Femur (tissue), 1 donor: ENCODE measurements at regions not wholly inside any gene's neighbourhood (a gene's known extent, or its start where the extent isn't known, plus 50 kb on each side); places are given as distances from the start of the nearest gene placed in this dataset.

ENCODE experiments used
- DNase-seq: peaks from one replicate; pipeline ENCODE4 v3.0.0-alpha.2; 2017

GRCh38 chr1:25103164-25103795, 129.0 kb downstream of the SYF2 start:
- peak; percentile 64 for DNase-seq

DNA sequence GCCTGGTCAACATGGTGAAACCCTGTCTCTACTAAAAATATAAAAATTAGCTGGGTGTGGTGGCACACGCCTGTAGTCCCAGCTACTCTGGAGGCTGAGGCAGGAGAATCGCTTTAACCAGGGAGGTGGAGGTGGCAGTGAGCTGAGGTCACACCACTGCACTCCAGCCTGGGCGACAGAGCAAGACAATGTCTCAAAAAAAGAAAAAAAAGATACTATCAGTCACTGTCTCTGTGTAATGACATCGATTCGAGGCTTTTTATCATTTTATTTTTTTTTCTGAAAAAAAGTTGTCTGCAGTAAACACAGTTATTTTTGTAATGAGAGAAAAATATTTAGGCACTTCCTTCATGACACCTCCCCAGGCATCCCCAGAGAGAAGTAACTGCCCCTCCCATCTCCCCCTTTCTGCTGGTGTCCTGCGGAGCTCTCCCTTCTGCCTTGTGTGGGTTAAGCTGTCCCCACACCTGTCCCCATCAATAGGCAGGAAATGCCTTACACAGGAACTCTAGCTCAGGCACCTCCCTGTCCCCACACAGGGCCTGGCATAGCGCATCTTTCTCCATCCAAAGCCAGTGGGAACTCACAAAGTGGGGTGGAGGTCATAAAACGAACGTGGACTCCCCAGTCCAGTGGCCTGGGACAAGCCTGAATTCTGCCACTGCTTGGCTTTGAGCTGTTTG, 132.0 kb downstream of the SYF2 start:
- no peak for DNase-seq

GRCh38 chr1:25099343-25099951, 132.9 kb downstream of the SYF2 start:
- no peak for DNase-seq

DNA sequence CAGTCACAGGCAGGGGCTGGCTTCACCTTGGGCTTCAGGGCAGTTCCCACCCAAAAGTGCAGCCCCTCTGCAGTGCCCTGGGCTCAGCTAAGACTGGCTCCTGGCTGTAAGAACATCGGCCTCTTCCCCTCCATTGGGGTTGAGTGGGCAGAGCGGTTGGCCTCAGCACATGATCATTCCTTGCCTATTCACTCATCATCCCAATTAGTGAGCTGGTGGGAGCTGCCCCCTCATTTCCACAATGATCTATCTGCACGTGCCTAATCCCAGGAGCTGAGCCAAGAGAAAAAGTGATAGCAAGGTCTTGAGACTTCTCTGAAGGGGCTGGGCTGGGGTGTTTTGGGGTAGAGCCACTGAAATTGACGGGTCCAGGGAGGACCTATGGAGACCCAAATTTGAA, 133.6 kb downstream of the SYF2 start:
- DNase-seq = no peak

GRCh38 chr1:25096307-25097150, 135.8 kb downstream of the SYF2 start:
- no peak for DNase-seq

DNA sequence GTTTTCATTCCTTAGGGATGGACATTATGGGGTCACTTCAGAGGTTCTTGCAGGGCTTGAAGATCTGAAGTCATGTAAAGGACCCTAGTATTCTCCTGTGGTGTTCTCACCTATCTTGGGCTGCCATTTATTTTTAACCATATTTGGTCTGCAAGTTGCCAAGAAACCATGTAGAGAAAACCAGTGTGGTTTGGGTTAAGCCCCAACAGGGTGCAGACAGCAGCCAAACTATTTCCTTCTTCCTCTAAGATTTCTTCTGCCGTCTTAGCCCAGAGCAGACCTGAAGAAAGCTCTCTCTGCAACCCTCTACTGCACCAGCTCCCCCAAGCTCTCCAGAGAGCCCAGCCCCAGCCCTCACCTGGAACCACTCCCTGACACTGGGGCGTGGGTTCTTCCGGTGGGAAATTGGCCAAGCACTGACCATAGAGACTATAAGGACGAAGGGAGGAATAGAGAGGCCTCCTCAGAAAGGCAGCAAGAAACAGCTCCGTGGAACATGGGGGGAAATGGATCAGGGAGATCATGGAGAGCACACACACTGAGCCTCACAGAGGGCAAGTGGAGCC, 136.6 kb downstream of the SYF2 start:
- DNase-seq = no peak

- DNase-seq = no peak
Measured at GRCh38 chr1:25094995-25095394, 137.3 kb downstream of the SYF2 start.

GRCh38 chr1:25094229-25094628, 138.1 kb downstream of the SYF2 start:
- DNase-seq = no peak

DNA sequence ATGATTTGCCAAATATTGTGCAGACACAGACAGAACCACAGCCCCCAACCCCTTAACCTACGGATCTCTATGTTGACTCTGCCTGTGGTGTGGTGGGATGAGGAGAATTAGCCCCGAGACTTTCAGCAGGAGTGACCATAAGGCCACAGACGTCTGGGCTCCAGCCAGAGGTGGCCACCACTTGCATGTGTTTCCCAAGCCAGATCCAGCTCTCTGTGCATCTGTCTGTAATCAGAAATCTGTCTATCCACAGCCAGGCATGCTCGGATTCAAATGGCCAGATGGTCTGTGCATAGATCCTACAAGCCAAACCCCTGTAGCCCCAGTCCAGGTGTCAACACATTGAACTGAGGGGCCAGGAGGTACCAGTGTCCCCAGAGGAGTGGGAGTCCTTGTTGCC, 140.6 kb downstream of the SYF2 start:
- DNase-seq = peak; percentile 57

- DNase-seq = no peak
Measured at GRCh38 chr1:25090707-25091422, 141.4 kb downstream of the SYF2 start.

DNA sequence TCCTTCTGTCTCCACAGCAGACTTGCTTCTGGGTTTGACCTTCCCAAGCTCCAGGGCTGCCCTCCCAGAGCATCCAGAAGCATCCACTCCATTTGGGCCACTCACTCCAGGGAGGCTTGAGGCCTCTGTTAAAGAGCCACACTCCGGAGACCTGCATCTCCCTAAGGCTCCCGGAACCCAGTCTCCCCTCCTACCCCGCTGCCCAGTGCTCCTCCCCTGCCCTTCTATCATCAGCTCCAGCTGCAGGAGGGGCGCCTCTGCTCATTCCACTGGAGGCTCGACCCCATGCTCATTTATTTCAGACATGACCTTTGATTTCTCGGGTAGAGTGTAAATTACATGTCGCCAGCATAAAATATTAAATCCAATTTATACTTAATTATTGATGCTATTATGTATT, 142.5 kb downstream of the SYF2 start:
- DNase-seq = no peak

DNA sequence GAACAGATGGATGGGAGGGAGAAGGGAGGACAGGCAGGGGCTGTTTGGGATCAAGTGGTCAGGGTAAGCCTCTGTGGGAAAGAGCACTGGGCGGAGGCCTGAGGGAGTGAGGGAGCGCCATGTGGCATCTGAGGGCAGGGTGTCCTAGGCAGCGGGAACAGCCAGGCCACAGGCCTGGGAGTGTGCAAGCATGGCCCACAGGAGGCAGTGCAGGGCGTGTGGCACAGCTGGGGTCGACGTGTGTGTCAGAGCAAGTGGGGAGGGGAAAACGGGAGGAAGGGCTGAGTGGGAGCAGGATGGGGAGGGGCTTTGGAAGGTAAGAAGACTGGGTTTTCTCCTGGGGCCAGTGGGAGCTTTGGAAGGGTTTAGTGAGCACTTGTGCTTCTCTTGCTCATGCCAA, 143.4 kb downstream of the SYF2 start:
- no peak for DNase-seq

GRCh38 chr1:25088180-25088701, 144.1 kb downstream of the SYF2 start:
- DNase-seq = no peak

DNA sequence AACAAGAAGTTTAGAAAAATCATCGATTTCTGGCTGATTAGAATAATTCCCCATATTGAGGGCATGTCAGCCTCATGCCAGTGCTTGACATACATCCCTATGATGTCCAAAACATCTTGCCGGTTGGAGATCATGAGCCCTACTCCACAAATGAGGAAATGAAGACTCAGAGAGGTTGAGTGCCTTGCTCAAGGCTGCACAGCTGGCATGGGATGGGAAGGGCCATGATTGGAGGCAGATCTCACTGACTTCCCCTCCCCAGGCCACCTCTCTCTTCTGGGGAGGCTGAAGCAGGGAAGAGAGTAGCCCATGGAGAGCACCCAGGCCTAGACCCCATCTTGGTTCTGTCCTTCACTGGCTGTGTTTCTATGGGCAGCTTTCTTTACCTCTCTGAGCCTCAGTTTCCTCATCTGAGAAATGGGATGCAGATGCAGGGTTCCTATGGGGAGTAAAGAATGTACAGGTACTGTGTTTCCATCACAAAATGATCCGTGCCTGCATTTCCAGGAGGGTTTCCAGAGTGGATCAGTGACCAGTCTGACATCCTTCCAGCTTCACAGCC, 145.7 kb downstream of the SYF2 start:
- DNase-seq = no peak

- DNase-seq = no peak
Measured at GRCh38 chr1:25084407-25084806, 147.9 kb downstream of the SYF2 start.

GRCh38 chr1:25083481-25084345, 148.6 kb downstream of the SYF2 start:
- no peak for DNase-seq

DNA sequence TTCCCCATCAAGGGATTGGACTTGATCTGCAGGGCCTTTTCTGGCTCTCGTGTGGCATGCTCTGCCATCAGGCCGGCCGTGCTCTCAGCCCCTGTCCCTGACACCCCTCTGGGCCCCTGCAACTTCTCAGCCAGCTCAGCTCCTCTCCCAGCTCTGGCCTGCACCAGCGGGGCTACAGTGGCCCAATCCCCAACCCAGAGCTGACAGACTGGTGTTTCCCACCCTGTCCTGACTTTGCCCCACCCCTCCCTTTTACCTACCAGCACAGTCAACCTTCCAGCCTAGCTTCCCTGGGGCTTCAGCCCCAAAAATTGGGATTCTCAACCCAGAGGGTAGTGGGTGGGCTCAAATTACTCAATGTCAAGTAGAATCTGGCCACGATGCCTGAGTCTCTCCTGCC, 149.3 kb downstream of the SYF2 start:
- no peak for DNase-seq

GRCh38 chr1:25082216-25082899, 149.9 kb downstream of the SYF2 start:
- DNase-seq = no peak

DNA sequence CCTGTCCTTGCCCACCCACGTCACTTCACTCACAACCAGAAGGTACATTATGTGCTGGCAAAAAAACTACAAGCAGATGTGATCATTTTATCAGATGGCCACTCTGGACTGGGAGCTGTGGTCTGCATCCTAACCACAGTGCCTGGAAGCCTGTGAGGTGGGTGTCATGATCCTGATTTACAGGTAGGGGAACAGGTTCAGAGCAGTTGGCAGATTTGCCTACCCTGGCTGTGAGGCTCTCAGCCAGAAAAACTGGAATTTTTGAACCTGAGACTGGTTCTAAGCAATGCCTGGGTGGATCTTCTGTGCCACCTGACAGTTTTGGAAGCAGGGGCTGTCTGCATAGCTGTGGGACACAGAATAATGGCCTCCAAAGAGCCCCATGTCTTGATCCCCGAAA, 150.8 kb downstream of the SYF2 start:
- no peak for DNase-seq
